ENCODE measurements at regions not wholly inside any gene's neighbourhood (a gene's known extent, or its start where the extent isn't known, plus 50 kb on each side); places are given as distances from the start of the nearest gene placed in this dataset.

- TF ChIP-seq SKIL (IDR thresholded peaks at IDR 0.05; ENCODE audit: low read depth, poor library complexity, severe bottlenecking) (no peak), PRDM15 (CRISPR knock-in tag; IDR thresholded peaks at IDR 0.05) (no peak), ATF2 (IDR thresholded peaks at IDR 0.05; ENCODE audit: low read length) (no peak), EZH2 (IDR thresholded peaks at IDR 0.05; ENCODE audit: borderline replicate concordance, control insufficient read depth, low read depth, low read length) (no peak), ZSCAN29 (IDR thresholded peaks at IDR 0.05) (no peak), CTCF (IDR thresholded peaks at IDR 0.05 in 2 of 3, conservative IDR thresholded peaks at IDR 0.05 in 1 of 3; ENCODE audit: control insufficient read depth in 2 of 3, extremely low read depth in 1 of 3, insufficient read depth in 1 of 3, low read depth in 3 of 3, low read length in 3 of 3) (no peak)
Observed at GRCh38 chr3:139134678-139135372, 90.1 kb upstream of the PRR23C start (continued).

Data from GM12878 (cell line).